ENCODE measurements at regions not wholly inside any gene's neighbourhood (a gene's known extent, or its start where the extent isn't known, plus 50 kb on each side); places are given as distances from the start of the nearest gene placed in this dataset.

DNA sequence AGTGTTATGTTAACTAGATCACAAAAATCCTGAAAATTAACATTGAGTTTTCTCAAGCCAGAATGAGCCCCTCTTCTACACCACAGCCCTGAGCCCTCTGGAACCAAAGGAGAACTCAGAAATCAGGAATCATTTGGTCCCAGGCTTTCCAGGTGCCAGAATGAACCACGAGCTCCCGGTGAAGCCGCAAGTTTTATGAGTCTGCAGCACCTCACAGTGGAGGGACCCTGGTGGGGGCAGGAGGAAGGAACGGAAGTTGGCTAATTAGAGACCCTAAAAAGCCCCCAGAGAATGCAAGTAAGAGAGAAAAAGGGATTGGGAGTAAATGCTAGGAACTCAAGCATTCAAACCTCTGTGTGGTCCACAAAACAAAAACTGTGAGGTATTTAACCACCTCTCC, 52.9 kb upstream of the BCL2L14 start:
- TF ChIP-seq, protein P1, sequence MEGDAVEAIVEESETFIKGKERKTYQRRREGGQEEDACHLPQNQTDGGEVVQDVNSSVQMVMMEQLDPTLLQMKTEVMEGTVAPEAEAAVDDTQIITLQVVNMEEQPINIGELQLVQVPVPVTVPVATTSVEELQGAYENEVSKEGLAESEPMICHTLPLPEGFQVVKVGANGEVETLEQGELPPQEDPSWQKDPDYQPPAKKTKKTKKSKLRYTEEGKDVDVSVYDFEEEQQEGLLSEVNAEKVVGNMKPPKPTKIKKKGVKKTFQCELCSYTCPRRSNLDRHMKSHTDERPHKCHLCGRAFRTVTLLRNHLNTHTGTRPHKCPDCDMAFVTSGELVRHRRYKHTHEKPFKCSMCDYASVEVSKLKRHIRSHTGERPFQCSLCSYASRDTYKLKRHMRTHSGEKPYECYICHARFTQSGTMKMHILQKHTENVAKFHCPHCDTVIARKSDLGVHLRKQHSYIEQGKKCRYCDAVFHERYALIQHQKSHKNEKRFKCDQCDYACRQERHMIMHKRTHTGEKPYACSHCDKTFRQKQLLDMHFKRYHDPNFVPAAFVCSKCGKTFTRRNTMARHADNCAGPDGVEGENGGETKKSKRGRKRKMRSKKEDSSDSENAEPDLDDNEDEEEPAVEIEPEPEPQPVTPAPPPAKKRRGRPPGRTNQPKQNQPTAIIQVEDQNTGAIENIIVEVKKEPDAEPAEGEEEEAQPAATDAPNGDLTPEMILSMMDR (IDR thresholded peaks at IDR 0.05; ENCODE audit: low read depth, low read length, poor library complexity, severe bottlenecking): no peak
- TF ChIP-seq EZH2phosphoT487 (IDR thresholded peaks at IDR 0.05; ENCODE audit: borderline replicate concordance, low read length): no peak
